K562 (cell line): ENCODE measurements at regions not wholly inside any gene's neighbourhood (a gene's known extent, or its start where the extent isn't known, plus 50 kb on each side); places are given as distances from the start of the nearest gene placed in this dataset.

Source experiments
- ATAC-seq: fragments of 200-7000 bp; cut with Tn5 transposase; 3 replicates; pipeline ENCODE4 v1.9.1; 2020; ENCODE audit warnings: moderate library complexity
- BruUV-seq: library from RNA; stranded (reverse); fragments of 400-500 nt; replicated peaks from 2 replicates; lab custom pipeline; 2021; lab: Mats Ljungman, UMichigan
- CTCF ChIA-PET: fragments of 300-600 bp; formaldehyde crosslinking; extraction: SDS; loops from one replicate; lab custom pipeline; 2021; ENCODE audit warnings: low intra/inter-chr PET ratio; lab: Yijun Ruan, JAX
- POLR2A ChIA-PET: fragments of 300-600, 350-650 bp; sonication (Branson Sonifier 250); formaldehyde crosslinking; extraction: SDS; loops from one replicate; lab custom pipeline; 2021; ENCODE audit warnings: antibody characterized with exemption, inconsistent platforms; lab: Yijun Ruan, JAX
- DNase-seq, 4 experiments: peaks; one replicate each; pipeline versions ENCODE4 v3.0.0 to v3.0.0-alpha.2; 2011 to 2018; ENCODE audit warnings: low spot score in 3 of 4, mixed read lengths in 3 of 4; ENCODE audit errors: extremely low read depth in 1 of 4
- FAIRE-seq: peaks from 2 replicates; lab custom pipeline; 2011; peaks lifted over from hg19 to GRCh38; lab: Jason Lieb, UNC
- H2AFZ ChIP-seq: 2 replicates; pipeline ENCODE4 v1.6.0; 2011; ENCODE audit warnings: low read depth, low read length, control low read depth, inconsistent platforms
- H3K27ac ChIP-seq: fragments of 200-600 bp; 3 replicates; pipeline ENCODE4 v1.8.0; 2011; ENCODE audit warnings: low read depth, mild to moderate bottlenecking, control low read depth, inconsistent platforms, low read length, moderate library complexity, mixed read lengths; ENCODE audit errors: extremely low read depth
- H3K27me3 ChIP-seq, 2 experiments: fragments of 300-600 bp in 1 of 2; 2 replicates in 1 of 2; 3 replicates in 1 of 2; pipeline versions ENCODE4 v1.6.0 to v1.8.0; 2011; ENCODE audit warnings: inconsistent platforms in 2 of 2, low read length in 2 of 2, mild to moderate bottlenecking in 1 of 2, mixed read lengths in 1 of 2, moderate library complexity in 1 of 2; ENCODE audit not compliant: control insufficient read depth in 2 of 2, insufficient read depth in 2 of 2
- H3K36me3 ChIP-seq: fragments of 300-600 bp; 3 replicates; pipeline ENCODE4 v1.8.0; 2011; ENCODE audit warnings: mild to moderate bottlenecking, low read length, inconsistent platforms; ENCODE audit not compliant: control insufficient read depth, insufficient read depth
- H3K4me1 ChIP-seq, 2 experiments: fragments of 200-600 bp in 1 of 2; replicated peaks in 1 of 2; 2 replicates in 1 of 2; 3 replicates in 1 of 2; pipeline versions ENCODE4 v1.5.1 to v1.8.0; 2011; ENCODE audit warnings: inconsistent platforms in 2 of 2, low read length in 2 of 2, mild to moderate bottlenecking in 1 of 2, mixed read lengths in 1 of 2, moderate library complexity in 1 of 2; ENCODE audit not compliant: control insufficient read depth in 2 of 2, insufficient read depth in 2 of 2
- H3K4me2 ChIP-seq: 2 replicates; pipeline ENCODE4 v1.6.1; 2011; ENCODE audit warnings: low read length, control low read depth, inconsistent platforms, mixed read lengths; ENCODE audit not compliant: insufficient read depth
- H3K4me3 ChIP-seq: fragments of 200-600 bp; sonication (generic), shearing (Covaris generic); 2 replicates; pipeline ENCODE4 v1.5.1; 2016; ENCODE audit warnings: control low read depth, inconsistent platforms
- H3K79me2 ChIP-seq: fragments of 200-600 bp; 3 replicates; pipeline ENCODE4 v1.8.0; 2011; ENCODE audit warnings: low read length, inconsistent platforms; ENCODE audit not compliant: control insufficient read depth, insufficient read depth
- H3K9ac ChIP-seq, 2 experiments: 2 replicates each; pipeline versions ENCODE4 v1.6.0 to v1.6.1; 2011; ENCODE audit warnings: low read depth in 2 of 2, low read length in 2 of 2, control low read depth in 1 of 2, inconsistent platforms in 1 of 2, mild to moderate bottlenecking in 1 of 2, mixed read lengths in 1 of 2; ENCODE audit not compliant: insufficient read depth in 1 of 2
- H3K9me1 ChIP-seq: one replicate; pipeline ENCODE4 v1.6.0; 2011; ENCODE audit warnings: inconsistent platforms, mild to moderate bottlenecking, low read length, moderate library complexity; ENCODE audit not compliant: control insufficient read depth, insufficient read depth
- H3K9me3 ChIP-seq: replicated peaks from 2 replicates; pipeline ENCODE4 v1.5.1; 2011; ENCODE audit warnings: low read depth, low read length, inconsistent platforms; ENCODE audit not compliant: control insufficient read depth, insufficient read depth
- H4K20me1 ChIP-seq: replicated peaks from 2 replicates; pipeline ENCODE4 v1.6.1; 2011; ENCODE audit warnings: low read length, inconsistent platforms, mixed read lengths; ENCODE audit not compliant: control insufficient read depth, insufficient read depth
- ASH1L ChIP-seq: fragments of 450-650 bp; IDR thresholded peaks from 2 replicates; pipeline ENCODE4 v1.6.1; 2018; ENCODE audit warnings: borderline replicate concordance, mild to moderate bottlenecking, low read depth; ENCODE audit not compliant: partially characterized antibody
- BCLAF1 ChIP-seq, 2 experiments: fragments of 450-650 bp in 1 of 2; IDR thresholded peaks; 2 replicates each; pipeline ENCODE4 v1.6.1; 2011 to 2017; ENCODE audit warnings: low read depth in 2 of 2, antibody characterized with exemption in 1 of 2, borderline replicate concordance in 1 of 2, low read length in 1 of 2, mild to moderate bottlenecking in 1 of 2, mixed read lengths in 1 of 2; ENCODE audit not compliant: control insufficient read depth in 1 of 2
- CBFA2T3 ChIP-seq: fragments of 450-650 bp; IDR thresholded peaks from 2 replicates; pipeline ENCODE4 v1.6.1; 2017
- E2F4 ChIP-seq: sonication (generic); formaldehyde crosslinking; IDR thresholded peaks from 2 replicates; pipeline ENCODE4 v1.8.0; 2022; ENCODE audit warnings: mild to moderate bottlenecking, low read depth, missing genetic modification reagents
- FOXP4 ChIP-seq: sonication (generic); formaldehyde crosslinking; IDR thresholded peaks from 2 replicates; pipeline ENCODE4 v1.8.0; 2022; ENCODE audit warnings: mild to moderate bottlenecking, missing genetic modification reagents, borderline replicate concordance
- GATAD2A ChIP-seq: fragments of 450-650 bp; IDR thresholded peaks from 2 replicates; pipeline ENCODE4 v1.6.1; 2017
- HNRNPLL ChIP-seq: fragments of 200-400 bp; formaldehyde crosslinking; IDR thresholded peaks from 2 replicates; pipeline ENCODE4 v1.6.1; 2017; ENCODE audit warnings: low read length, low read depth, mild to moderate bottlenecking; ENCODE audit not compliant: poor library complexity, severe bottlenecking
- LARP7 ChIP-seq: fragments of 450-650 bp; IDR thresholded peaks from 2 replicates; pipeline ENCODE4 v1.6.1; 2016
- MCM7 ChIP-seq, 2 experiments: fragments of 450-650 bp; IDR thresholded peaks; 2 replicates each; pipeline ENCODE4 v1.6.1; 2016 to 2018
- NFXL1 ChIP-seq: fragments of 450-650 bp; formaldehyde crosslinking; IDR thresholded peaks from 2 replicates; pipeline ENCODE4 v1.4.0; 2021; ENCODE audit warnings: mild to moderate bottlenecking
- NUFIP1 ChIP-seq: fragments of 450-650 bp; IDR thresholded peaks from 2 replicates; pipeline ENCODE4 v1.6.1; 2018; ENCODE audit not compliant: partially characterized antibody
- PREB ChIP-seq: sonication (generic); formaldehyde crosslinking; IDR thresholded peaks from 2 replicates; pipeline ENCODE4 v1.8.1; 2023; ENCODE audit warnings: mild to moderate bottlenecking, missing genetic modification reagents
- RFX5 ChIP-seq: IDR thresholded peaks from 2 replicates; pipeline ENCODE4 v1.6.1; 2011; ENCODE audit warnings: low read depth, mild to moderate bottlenecking, improper control_type of control experiment, low read length
- SMAD4 ChIP-seq: fragments of 250-450 bp; sonication (Bioruptor Pico); conservative IDR thresholded peaks from 2 replicates; pipeline ENCODE4 v1.8.0; 2021; ENCODE audit warnings: inconsistent platforms, mild to moderate bottlenecking, moderate library complexity
- THRAP3 ChIP-seq: fragments of 450-650 bp; IDR thresholded peaks from 2 replicates; pipeline ENCODE4 v1.6.1; 2016; ENCODE audit warnings: mild to moderate bottlenecking, inconsistent platforms, borderline replicate concordance
- TRIM28 ChIP-seq: fragments of 450-650 bp; IDR thresholded peaks from 2 replicates; pipeline ENCODE4 v1.6.1; 2017
- ZFX ChIP-seq: sonication (generic); formaldehyde crosslinking; IDR thresholded peaks from 2 replicates; pipeline ENCODE4 v1.8.0; 2022; ENCODE audit warnings: mild to moderate bottlenecking, missing genetic modification reagents, moderate library complexity
- ZNF57 ChIP-seq: fragments of 450-650 bp; formaldehyde crosslinking; IDR thresholded peaks from 2 replicates; pipeline ENCODE4 v1.4.0; 2020; ENCODE audit warnings: mild to moderate bottlenecking, moderate library complexity
- WGBS: fragments of 100-300 bp; shearing (Covaris generic); methylation state at CpG from one replicate; pipeline ENCODE4 v1.1.6; 2016; ENCODE audit warnings: low coverage, mixed read lengths; ENCODE audit not compliant: insufficient coverage; ENCODE audit errors: missing lambda C conversion rate; 5-methylcytosine and 5-hydroxymethylcytosine counted together
- in situ Hi-C: fragments of 300-500 bp; cut with MboI; formaldehyde crosslinking; loops from 4 replicates; pipeline ENCODE4 v1.15.0; 2018; ENCODE audit warnings: inconsistent platforms, mixed read lengths
- intact Hi-C: fragments of 100-400 bp; cut with micrococcal nuclease; formaldehyde crosslinking; loops from 2 replicates; pipeline ENCODE4 v1.14.2; 2022

GRCh38 chr14:85363358-85363757 lies 166.6 kb upstream of the FLRT2 start:
- Histone ChIP-seq H3K9ac (no peak overlapping the region), H3K4me1 (no peaks in the 10 kb centered on the region), H3K9me3 (no peaks in the 10 kb centered on the region), H3K27ac (no peak overlapping the region), H3K79me2 (no peaks in the 10 kb centered on the region), H3K27me3 (no peaks in the 10 kb centered on the region), H3K4me3 (no peak overlapping the region), H3K36me3 (no peaks in the 10 kb centered on the region), H2AFZ (no peak overlapping the region), H3K9me1 (no peaks in the 10 kb centered on the region), H3K4me2 (no peak overlapping the region), H4K20me1 (no peaks in the 10 kb centered on the region)
- CTCF ChIA-PET: no interaction called here
- no TSS peak for BruUV-seq
- ATAC-seq (no peak), FAIRE-seq (no peak), DNase-seq (no peak)
- intact Hi-C loops: no loop called here
- WGBS: 0% methylated on average over 2 of the region's 2 CpGs
- POLR2A ChIA-PET: no interaction called here
- in situ Hi-C loops: no loop called here
- no peak for TF ChIP-seq NUFIP1
- TF ChIP-seq SMAD4 (CRISPR knock-in tag): no peak
- TF ChIP-seq HNRNPLL: no peak
- TF ChIP-seq NFXL1: no peak
- no peak for TF ChIP-seq E2F4
- TF ChIP-seq BCLAF1 (IDR thresholded peaks at IDR 0.05; ENCODE audit: borderline replicate concordance in 1 of 2, control insufficient read depth in 1 of 2, low read depth in 2 of 2, low read length in 1 of 2): no peak
- no peak for TF ChIP-seq FOXP4 (CRISPR knock-in tag)
- no peak for TF ChIP-seq GATAD2A
- TF ChIP-seq PREB (CRISPR knock-in tag): no peak
- no peak for TF ChIP-seq ASH1L
- no peak for TF ChIP-seq LARP7
- no peak for TF ChIP-seq ZNF57
- TF ChIP-seq RFX5: no peak
- TF ChIP-seq TRIM28: no peak
- no peak for TF ChIP-seq ZFX (CRISPR knock-in tag)
- no peak for TF ChIP-seq THRAP3
- TF ChIP-seq CBFA2T3: no peak
- no peak for TF ChIP-seq MCM7 (IDR thresholded peaks at IDR 0.05)
